Esophagus squamous epithelium (tissue), 5 donors: ENCODE measurements at regions not wholly inside any gene's neighbourhood (a gene's known extent, or its start where the extent isn't known, plus 50 kb on each side); places are given as distances from the start of the nearest gene placed in this dataset.
"Not testable (repeated sequence)": the region's sequence is repeated elsewhere in the genome, so short reads cannot be mapped to it uniquely, and the experiment has no call there.

Source experiments
- DNase-seq: peaks from one replicate; lab custom pipeline; 2025; lab: John Stamatoyannopoulos, UW
- H3K27ac ChIP-seq, 4 donors: fragments of 200-600 bp; sonication (generic); one replicate each; pipeline ENCODE4 v1.5.1; 2016 to 2019; ENCODE audit warnings: mild to moderate bottlenecking in 1 of 4
- H3K27me3 ChIP-seq, 4 donors: fragments of 200-600 bp; sonication (generic); 1 replicate in 3 of 4; 2 replicates in 1 of 4; pipeline versions ENCODE4 v1.5.1 to v1.6.0; 2017 to 2021; ENCODE audit warnings: antibody characterized with exemption in 1 of 4
- H3K36me3 ChIP-seq, 3 donors: fragments of 200-600 bp; sonication (generic); one replicate each; pipeline ENCODE4 v1.5.1; 2016 to 2019
- H3K4me1 ChIP-seq, 3 donors: fragments of 200-600 bp; sonication (generic); one replicate each; pipeline ENCODE4 v1.5.1; 2017 to 2019
- H3K4me3 ChIP-seq, 4 donors: fragments of 200-600 bp; sonication (generic); 1 replicate in 3 of 4; 2 replicates in 1 of 4; pipeline ENCODE4 v1.5.1; 2016 to 2019; ENCODE audit warnings: mild to moderate bottlenecking in 2 of 4, moderate library complexity in 1 of 4
- H3K9me3 ChIP-seq, 3 donors: fragments of 200-600 bp; sonication (generic); one replicate each; pipeline ENCODE4 v1.5.1; 2016 to 2019
- CTCF ChIP-seq, 6 experiments: fragments of 450-650 bp in 4 of 6; fragments of 200-600 bp in 2 of 6; sonication (generic) in 2 of 6; IDR thresholded peaks; one replicate each; pipeline ENCODE4 v1.5.1; 2016 to 2019; ENCODE audit warnings: antibody characterized with exemption in 6 of 6, mild to moderate bottlenecking in 4 of 6, moderate library complexity in 4 of 6
- POLR2A ChIP-seq, 4 donors: fragments of 450-650 bp; IDR thresholded peaks; one replicate each; pipeline ENCODE4 v1.6.1; 2017; ENCODE audit warnings: antibody characterized with exemption in 4 of 4, mild to moderate bottlenecking in 4 of 4, moderate library complexity in 3 of 4
- WGBS, 2 donors: methylation state at CpG; one replicate each; pipeline ENCODE4 v1.1.5; 2018; 5-methylcytosine and 5-hydroxymethylcytosine counted together
- intact Hi-C: fragments of 100-400 bp; cut with DNase I; formaldehyde crosslinking; loops from one replicate; pipeline ENCODE4 v1.15.0; 2022
- donor health status: DM: yes; HTN: yes; CAD: no.

DNA sequence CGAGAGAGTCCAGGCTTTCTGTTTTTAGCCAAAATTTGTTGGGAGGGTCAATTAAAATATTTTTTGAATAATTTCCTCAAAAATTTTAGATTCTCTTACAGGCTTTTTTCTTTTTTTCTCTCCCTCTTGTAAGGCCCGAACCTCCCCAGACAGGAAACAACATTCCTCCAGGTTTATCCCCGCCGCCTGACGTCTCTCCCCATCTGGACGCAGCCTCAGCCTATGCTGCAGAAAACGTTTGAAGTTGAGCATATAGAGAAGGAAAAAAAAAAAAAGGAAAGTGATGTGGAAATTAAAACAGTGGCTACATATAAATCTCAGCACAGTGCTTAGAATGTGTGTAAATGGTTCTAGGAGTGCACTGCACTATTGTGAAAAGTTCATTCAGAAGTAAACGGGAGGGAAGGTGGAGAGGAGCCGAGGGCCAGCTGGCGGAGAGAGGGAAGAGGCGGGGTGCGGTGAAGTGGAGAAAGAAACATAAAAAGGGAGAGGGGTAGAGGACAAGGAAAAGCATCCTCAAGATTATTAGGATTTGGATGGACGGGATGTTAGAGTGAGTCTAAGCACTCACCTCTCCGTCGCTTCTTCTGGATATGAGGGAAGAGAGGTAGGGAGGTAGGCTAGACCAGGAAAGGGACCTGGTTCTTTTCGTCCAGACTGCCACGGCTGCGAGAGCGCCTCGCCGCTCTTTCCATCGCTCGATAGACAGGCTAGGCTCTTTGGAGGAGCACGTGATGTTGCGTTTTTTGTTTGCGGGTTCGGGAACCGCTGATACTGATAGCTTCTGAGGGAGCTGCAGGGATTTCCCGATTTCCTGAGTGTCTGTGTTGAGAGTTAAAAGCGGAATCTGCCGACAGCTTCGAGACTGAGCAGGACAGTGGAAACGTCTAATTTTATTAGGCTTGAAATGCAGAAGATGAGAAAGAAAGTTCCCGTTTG, 98.7 kb downstream of the TRIM27 start:
- Histone ChIP-seq H3K9me3 (no peaks in the 10 kb centered on the region), H3K4me1 (peaks cover 0 to 11% (median 0%) of the 10 kb centered on the region in 3 donors), H3K4me3 (no peak overlapping the region), H3K36me3 (no peaks in the 10 kb centered on the region), H3K27me3 (peaks cover 10 to 96% (median 15%) of the 10 kb centered on the region in 4 donors), H3K27ac (no peak overlapping the region)
- intact Hi-C loops, result no loop called here
- no peak for TF ChIP-seq CTCF (IDR thresholded peaks at IDR 0.05)
- no peak for TF ChIP-seq POLR2A (IDR thresholded peaks at IDR 0.05)
- WGBS, 2 donors, result 7 to 9% methylated on average over 34 of the region's 34 CpGs
- no peak for DNase-seq

DNA sequence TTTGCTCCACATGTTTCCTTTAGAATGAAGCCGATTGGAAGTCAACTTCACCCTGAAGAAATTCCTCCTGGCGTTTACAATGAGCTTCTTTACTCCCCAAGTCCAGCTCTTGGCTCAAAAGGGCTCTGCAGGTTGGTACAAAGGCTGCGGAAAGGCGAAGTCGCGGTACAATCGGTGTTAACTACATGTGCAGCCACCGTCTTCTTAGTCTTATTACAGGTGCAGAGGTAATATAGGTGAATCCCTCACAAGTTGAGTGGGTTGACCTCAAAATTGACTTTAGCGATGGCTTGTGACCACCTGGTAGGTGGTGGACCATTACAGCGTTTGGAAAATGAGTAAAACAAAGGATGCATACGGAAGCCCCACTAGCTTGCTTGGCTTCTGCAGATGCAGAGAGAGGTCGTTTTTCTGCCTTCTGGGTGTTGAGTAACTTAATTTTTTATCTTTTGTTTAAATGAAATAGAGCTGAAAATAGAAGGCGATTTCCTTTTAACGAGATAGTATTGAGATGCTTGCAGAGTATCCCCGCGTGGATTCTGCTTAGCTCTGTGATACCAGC, 98.0 kb downstream of the TRIM27 start:
- Histone ChIP-seq H3K4me3 (no peak overlapping the region), H3K9me3 (no peaks in the 10 kb centered on the region), H3K4me1 (peaks cover 0 to 11% (median 0%) of the 10 kb centered on the region in 3 donors), H3K27ac (no peak overlapping the region), H3K27me3 (peaks cover 10 to 93% (median 15%) of the 10 kb centered on the region in 4 donors), H3K36me3 (no peaks in the 10 kb centered on the region)
- intact Hi-C loops, result no loop called here
- WGBS, 2 donors, result 23 to 29% methylated on average over 16 of the region's 16 CpGs
- no peak for TF ChIP-seq POLR2A (IDR thresholded peaks at IDR 0.05)
- no peak for TF ChIP-seq CTCF (IDR thresholded peaks at IDR 0.05)
- no peak for DNase-seq

DNA sequence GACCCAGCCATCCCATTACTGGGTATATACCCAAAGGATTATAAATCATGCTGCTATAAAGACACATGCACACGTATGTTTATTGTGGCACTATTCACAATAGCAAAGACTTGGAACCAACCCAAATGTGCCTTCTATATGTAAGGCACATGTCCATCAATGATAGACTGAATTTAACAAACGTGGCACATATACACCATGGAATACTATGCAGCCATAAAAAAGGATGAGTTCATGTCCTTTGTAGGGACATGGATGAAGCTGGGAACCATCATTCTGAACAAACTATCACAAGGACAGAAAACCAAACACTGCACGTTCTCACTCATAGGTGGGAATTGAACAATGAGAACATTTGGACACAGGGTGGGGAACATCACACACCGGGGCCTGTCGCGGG, 92.1 kb downstream of the TRIM27 start:
- intact Hi-C loops, H3K4me3 ChIP-seq, H3K4me1 ChIP-seq, DNase-seq, H3K36me3 ChIP-seq, H3K27ac ChIP-seq, H3K9me3 ChIP-seq: not testable (repeated sequence)
- peaks cover 0 to 78% (median 3%) of the 10 kb centered on the region in 4 donors for H3K27me3 ChIP-seq
- 78 to 89% methylated on average over 6 of the region's 6 CpGs for WGBS, 2 donors

GRCh38 chr6:28836703-28837102, 87.1 kb downstream of the TRIM27 start:
- H3K27ac ChIP-seq, H3K9me3 ChIP-seq, intact Hi-C loops, DNase-seq, H3K4me3 ChIP-seq, H3K36me3 ChIP-seq: not testable (repeated sequence)
- Histone ChIP-seq H3K27me3 (peaks cover 0 to 55% (median 2%) of the 10 kb centered on the region in 4 donors), H3K4me1 (peaks cover 4 to 31% (median 6%) of the 10 kb centered on the region in 3 donors)
- 34 to 43% methylated on average over 21 of the region's 21 CpGs for WGBS, 2 donors

- 0 to 1% methylated on average over 11 of the region's 11 CpGs for WGBS, 2 donors
- H3K9me3 ChIP-seq, result no peaks in the 10 kb centered on the region
- TF ChIP-seq POLR2A (IDR thresholded peaks at IDR 0.05), result no peak
- TF ChIP-seq CTCF (IDR thresholded peaks at IDR 0.05), result no peak
- intact Hi-C loops, result loop anchor here (2.0 kb wide), 1 partner anchor 179 kb away; no protein-coding TSS in a partner anchor
- H3K4me1 ChIP-seq, result peaks cover 4 to 31% (median 6%) of the 10 kb centered on the region in 3 donors
- H3K36me3 ChIP-seq, result no peaks in the 10 kb centered on the region
- H3K4me3 ChIP-seq, result peak overlapping the region; percentile 52 to 73 (median 69)
- DNase-seq, result no peak
- peaks cover 0 to 53% (median 2%) of the 10 kb centered on the region in 4 donors for H3K27me3 ChIP-seq
- peak overlapping the region; percentile 59 to 84 (median 82) for H3K27ac ChIP-seq
These were observed 85.5 kb downstream of the TRIM27 start for GRCh38 chr6:28838289-28838633.
